SK-N-SH (cell line): ENCODE measurements at regions not wholly inside any gene's neighbourhood (a gene's known extent, or its start where the extent isn't known, plus 50 kb on each side); places are given as distances from the start of the nearest gene placed in this dataset.

ENCODE experiments used
- CTCF ChIP-seq: fragments of 200-600 bp; sonication (generic); IDR thresholded peaks from 2 replicates; pipeline ENCODE4 v1.6.1; 2017; ENCODE audit warnings: antibody characterized with exemption, mild to moderate bottlenecking, moderate library complexity
- EP300 ChIP-seq, 2 experiments: IDR thresholded peaks; 2 replicates each; pipeline versions ENCODE4 v1.4.0 to v1.6.1; 2012; ENCODE audit warnings: borderline replicate concordance in 1 of 2, low read depth in 1 of 2, low read length in 1 of 2
- EZH2phosphoT487 ChIP-seq: fragments of 200-600 bp; sonication (generic); IDR thresholded peaks from 2 replicates; pipeline ENCODE4 v1.6.1; 2017; ENCODE audit warnings: low read depth, mixed run types, mild to moderate bottlenecking, antibody characterized with exemption, moderate library complexity, borderline replicate concordance
- FOXM1 ChIP-seq: IDR thresholded peaks from 2 replicates; pipeline ENCODE4 v1.4.0; 2012; ENCODE audit warnings: low read depth, mild to moderate bottlenecking
- GABPA ChIP-seq: IDR thresholded peaks from 2 replicates; pipeline ENCODE4 v1.4.0; 2012; ENCODE audit warnings: low read depth, mild to moderate bottlenecking
- GATA2 ChIP-seq: sonication (generic); formaldehyde crosslinking; IDR thresholded peaks from 2 replicates; pipeline ENCODE4 v1.5.0; 2020; ENCODE audit warnings: mild to moderate bottlenecking, missing genetic modification reagents
- JUND ChIP-seq: IDR thresholded peaks from 2 replicates; pipeline ENCODE4 v1.4.0; 2012
- NFIC ChIP-seq: IDR thresholded peaks from 2 replicates; pipeline ENCODE4 v1.4.0; 2012; ENCODE audit warnings: borderline replicate concordance
- NRF1 ChIP-seq: IDR thresholded peaks from 2 replicates; pipeline ENCODE4 v1.6.1; 2012; ENCODE audit warnings: low read depth, mild to moderate bottlenecking, low read length
- POLR2AphosphoS5 ChIP-seq: IDR thresholded peaks from 2 replicates; pipeline ENCODE4 v1.6.1; 2012; ENCODE audit warnings: low read depth, low read length
- TAF1 ChIP-seq: IDR thresholded peaks from 2 replicates; pipeline ENCODE4 v1.6.1; 2012; ENCODE audit warnings: low read depth, mild to moderate bottlenecking, low read length, moderate library complexity, borderline replicate concordance
- TF ChIP-seq, protein P1 (sequence below): fragments of 150-350 bp; IDR thresholded peaks from 2 replicates; pipeline ENCODE4 v1.6.1; 2016; ENCODE audit warnings: mild to moderate bottlenecking, low read depth, low read length
- TF ChIP-seq, protein P2 (sequence below): IDR thresholded peaks from 2 replicates; pipeline ENCODE4 v1.4.0; 2012; ENCODE audit warnings: low read depth

- TF ChIP-seq CTCF, result no peak
- TF ChIP-seq EZH2phosphoT487, result no peak
- TF ChIP-seq EP300 (IDR thresholded peaks at IDR 0.05; ENCODE audit: borderline replicate concordance in 1 of 2, low read depth in 1 of 2, low read length in 1 of 2), result no peak
- no peak for TF ChIP-seq NFIC
- TF ChIP-seq FOXM1, result no peak
- TF ChIP-seq TAF1, result no peak
- TF ChIP-seq GATA2 (CRISPR knock-in tag), result no peak
- TF ChIP-seq NRF1, result no peak
- TF ChIP-seq JUND, result no peak
- no peak for TF ChIP-seq GABPA
- TF ChIP-seq, protein P1, sequence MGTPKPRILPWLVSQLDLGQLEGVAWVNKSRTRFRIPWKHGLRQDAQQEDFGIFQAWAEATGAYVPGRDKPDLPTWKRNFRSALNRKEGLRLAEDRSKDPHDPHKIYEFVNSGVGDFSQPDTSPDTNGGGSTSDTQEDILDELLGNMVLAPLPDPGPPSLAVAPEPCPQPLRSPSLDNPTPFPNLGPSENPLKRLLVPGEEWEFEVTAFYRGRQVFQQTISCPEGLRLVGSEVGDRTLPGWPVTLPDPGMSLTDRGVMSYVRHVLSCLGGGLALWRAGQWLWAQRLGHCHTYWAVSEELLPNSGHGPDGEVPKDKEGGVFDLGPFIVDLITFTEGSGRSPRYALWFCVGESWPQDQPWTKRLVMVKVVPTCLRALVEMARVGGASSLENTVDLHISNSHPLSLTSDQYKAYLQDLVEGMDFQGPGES, result no peak
- TF ChIP-seq, protein P2, sequence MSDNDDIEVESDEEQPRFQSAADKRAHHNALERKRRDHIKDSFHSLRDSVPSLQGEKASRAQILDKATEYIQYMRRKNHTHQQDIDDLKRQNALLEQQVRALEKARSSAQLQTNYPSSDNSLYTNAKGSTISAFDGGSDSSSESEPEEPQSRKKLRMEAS, result no peak
- TF ChIP-seq POLR2AphosphoS5, result no peak
Measured at GRCh38 chr3:152720951-152721718, 113.8 kb upstream of the P2RY1 start.
